ENCODE measurements at regions not wholly inside any gene's neighbourhood (a gene's known extent, or its start where the extent isn't known, plus 50 kb on each side); places are given as distances from the start of the nearest gene placed in this dataset.
"Not testable (repeated sequence)": the region's sequence is repeated elsewhere in the genome, so short reads cannot be mapped to it uniquely, and the experiment has no call there.

GRCh38 chr2:12881952-12882351 is 165.2 kb downstream of the TRIB2 start:
- no peak for DNase-seq

- no peak for DNase-seq
Observed at GRCh38 chr2:12882393-12882792, 165.7 kb downstream of the TRIB2 start.

GRCh38 chr2:12883906-12884305 is 167.2 kb downstream of the TRIB2 start:
- no peak for DNase-seq

DNA sequence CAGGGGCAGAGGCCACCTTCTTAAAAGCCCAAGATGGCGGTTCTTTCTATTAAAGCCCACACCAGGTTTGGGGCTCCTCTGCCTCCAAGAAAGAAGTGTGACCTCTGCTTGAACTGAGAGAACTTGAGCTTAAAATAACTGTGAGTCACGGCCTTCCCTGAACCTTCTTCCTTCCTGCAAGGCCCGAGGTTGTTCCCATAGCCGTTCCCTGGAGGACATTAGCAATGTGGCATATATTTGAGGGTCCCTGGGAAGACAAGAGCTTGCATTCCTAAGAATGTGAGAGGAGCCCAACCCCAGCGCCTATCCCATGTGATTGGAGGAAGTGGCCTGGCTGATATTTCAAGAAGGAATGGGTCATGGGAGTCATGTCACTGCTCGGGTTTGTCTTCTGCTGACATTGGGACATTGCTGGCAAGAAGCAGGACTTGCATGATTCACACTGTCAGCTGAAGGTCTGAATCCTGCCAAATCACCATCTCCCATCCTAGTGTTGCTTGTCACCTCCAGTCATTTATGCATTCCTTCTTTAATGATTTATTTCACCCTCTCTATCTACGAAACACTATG is 168.1 kb downstream of the TRIB2 start:
- DNase-seq, result no peak

DNA sequence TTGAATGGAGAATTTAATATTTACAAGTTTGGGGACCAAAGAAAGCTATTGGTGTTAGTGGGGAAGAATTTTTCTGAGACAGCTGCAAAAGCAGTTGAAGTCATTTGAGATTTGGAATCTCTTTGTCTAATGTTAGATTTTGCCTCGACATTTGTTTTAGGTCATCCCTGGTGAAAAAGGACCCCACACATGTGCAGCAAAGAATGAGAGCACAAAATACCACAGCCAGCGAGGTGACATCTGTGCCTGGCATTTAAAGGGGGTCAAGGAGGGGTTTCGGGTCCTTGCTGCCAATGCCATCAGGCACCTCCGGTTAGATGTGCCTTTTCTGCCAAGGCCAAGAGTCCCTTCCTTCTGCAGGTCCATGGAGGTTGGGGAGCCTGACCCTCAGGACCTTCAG is 173.3 kb downstream of the TRIB2 start:
- DNase-seq, result no peak

DNA sequence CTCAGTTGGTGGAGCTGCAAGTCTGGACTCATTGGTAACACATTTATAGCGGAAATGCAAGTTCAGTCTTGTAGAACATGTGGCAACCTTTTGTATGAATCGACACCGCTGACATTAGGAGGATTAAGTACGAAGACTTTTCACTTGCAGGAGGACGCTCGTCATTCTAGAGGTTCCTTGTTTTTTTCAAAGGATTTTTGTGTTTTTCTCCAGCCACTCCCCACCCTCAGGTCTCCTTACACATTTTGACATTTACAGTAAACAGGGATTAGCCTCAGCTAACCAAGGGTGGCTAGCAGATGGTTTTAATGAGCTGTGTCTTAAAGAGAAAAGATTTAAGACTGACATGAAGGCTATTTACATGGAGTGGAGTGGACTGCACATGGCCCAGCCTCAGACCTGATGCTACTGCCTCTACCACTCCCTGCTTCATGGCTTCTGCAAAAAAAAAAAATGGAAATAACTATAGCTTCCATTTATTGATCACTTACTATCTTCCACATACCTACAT is 173.8 kb downstream of the TRIB2 start:
- no peak for DNase-seq

DNA sequence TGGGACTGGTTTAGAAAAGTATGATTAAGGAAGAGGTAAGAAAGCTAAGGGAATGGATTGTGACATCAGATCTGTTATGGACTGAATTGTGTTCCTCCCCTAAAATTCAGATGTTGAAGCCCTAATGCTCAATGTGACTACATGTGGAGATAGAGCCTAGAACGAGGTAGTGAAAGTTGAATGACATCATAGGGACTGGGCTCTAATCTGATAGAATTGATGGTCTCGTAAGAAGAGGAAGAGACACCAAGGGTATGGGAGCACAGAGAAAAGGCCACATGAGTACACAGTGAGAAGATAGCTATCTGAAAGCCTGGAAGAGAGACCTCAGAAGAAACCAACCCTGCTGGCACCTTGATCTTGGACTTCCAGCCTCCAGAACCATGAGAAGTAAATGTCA is 178.3 kb downstream of the TRIB2 start:
- no peak for DNase-seq

DNA sequence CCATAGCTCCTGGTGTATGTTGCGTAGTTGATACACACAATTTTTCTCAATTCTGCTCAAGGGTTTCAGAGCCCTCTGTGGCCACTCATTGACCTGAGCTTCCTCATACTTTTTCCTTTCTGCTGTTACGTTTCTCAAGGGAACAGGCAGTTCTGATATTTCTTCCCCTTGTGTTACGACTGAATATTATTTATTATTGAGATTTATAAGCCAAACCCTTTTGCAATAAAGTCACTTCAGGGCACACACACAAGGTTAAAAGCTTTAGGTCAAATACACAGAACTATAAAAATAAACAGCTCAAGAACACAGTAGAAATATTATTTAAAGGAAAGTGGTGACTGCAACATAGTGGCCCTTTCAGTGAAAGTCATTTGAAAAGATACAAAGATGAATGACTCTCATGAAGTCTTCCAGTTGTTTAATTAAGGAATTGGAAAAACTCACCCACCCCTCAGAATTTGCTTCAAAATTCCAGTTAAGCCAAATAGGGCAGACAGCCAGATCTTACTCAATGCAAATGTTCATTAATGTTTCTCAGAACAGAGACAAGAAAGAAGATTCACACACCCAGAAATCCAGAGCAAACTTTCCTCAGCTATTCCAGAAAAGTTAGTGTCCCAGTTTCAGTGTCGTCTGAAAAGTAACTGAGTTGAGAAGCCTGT is 179.7 kb downstream of the TRIB2 start:
- no peak for DNase-seq

GRCh38 chr2:12897181-12897580 is 180.4 kb downstream of the TRIB2 start:
- DNase-seq, result no peak

DNA sequence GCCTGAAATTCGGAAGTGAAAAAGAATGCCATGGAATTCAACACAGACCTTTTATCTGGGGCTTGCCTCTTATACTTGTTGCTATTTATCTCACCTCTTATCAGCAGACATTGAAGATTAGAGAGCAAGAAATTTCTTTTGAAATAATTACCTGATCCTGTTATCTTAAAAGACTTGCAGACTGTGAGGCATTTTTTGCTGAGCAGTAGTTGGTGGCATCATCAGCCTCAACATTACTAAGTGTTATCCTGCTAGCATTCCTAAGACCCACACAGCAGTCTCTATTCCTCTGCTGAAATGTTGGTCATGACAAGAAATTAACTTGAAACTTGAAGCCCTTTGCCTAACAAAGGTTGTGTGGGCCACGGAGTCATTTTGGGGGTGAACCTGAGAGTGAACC is 186.5 kb downstream of the TRIB2 start:
- no peak for DNase-seq

DNA sequence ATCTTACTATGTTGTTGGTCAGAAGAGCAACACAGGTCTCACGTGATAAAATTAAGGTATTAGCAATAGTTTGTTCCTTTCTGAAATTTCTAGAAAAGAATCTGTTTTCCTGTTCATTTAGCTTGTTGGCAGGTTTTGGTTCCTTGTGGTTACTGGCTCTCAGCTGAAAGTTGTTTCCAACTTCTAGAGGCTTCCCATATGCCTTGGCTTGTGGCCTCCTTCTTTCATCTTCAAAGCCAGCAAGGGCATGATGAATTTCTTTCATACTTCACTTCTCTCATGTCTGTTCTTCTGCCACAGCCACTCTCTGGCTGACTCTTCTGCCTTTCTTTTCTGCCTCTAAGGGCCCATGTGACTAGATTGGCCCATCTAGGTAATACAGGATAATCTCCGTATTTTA is 193.7 kb downstream of the TRIB2 start:
- DNase-seq, result no peak

DNA sequence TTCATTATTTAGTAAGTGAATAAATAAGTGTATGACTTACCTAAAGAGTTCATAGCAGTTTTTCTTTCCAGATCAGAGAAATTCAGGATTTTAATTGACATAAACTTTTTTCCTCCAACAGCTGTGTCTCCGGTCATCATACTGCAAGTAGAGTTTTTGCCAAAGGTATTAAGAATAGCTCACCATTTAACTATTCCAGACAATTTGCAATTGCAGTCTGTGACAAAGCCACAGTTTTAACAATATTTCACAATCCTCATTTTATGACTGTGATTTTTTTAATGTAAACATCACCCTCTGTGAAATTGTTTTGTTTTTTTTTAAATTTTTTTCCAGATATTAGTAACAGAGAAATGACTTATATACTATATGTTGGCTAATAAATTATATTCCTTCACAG is 199.1 kb downstream of the TRIB2 start:
- no peak for DNase-seq

GRCh38 chr2:12918138-12918834 is 201.6 kb downstream of the TRIB2 start:
- no peak for DNase-seq

- DNase-seq, result no peak
Observed at GRCh38 chr2:12918835-12919445, 202.2 kb downstream of the TRIB2 start.

DNA sequence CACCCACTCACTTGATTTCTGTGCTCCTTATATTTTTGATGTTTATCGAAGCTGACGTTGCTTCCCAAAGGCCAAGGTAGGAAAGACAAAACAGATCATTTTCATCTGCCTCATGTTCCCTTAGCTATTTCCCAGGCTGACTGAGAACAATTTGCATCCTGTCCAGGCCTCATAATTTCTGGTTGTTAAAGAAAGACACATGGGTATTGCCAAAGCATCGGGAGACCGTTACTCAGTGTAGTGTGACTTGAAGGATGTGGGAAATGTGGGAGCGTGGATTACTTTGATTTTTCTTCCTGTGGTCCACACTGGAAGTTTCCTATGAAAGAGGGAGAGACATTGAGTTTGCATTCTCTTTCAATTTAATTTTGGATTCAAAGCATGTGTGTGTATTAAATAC is 204.6 kb downstream of the TRIB2 start:
- no peak for DNase-seq

- DNase-seq, result no peak
Observed at GRCh38 chr2:12923907-12924610, 207.3 kb downstream of the TRIB2 start.

DNA sequence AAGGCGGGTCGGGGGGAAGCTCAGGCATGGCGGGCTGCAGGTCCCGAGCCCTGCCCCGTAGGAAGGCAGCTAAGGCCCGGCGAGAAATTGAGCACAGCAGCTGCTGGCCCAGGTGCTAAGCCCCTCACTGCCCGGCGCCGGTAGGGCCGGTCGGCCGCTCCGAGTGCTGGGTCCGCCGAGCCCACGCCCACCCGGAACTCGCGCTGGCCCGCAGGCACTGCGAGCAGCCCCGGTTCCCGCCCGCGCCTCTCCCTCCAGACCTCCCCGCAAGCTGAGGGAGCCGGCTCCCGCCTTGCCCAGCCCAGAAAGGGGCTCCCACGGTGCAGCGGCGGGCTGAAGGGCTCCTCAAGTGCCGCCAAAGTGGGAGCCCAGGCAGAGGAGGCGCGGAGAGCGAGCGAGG is 209.9 kb downstream of the TRIB2 start:
- not testable (repeated sequence) for DNase-seq

GRCh38 chr2:12928197-12928774 is 211.6 kb downstream of the TRIB2 start:
- DNase-seq, result no peak

DNA sequence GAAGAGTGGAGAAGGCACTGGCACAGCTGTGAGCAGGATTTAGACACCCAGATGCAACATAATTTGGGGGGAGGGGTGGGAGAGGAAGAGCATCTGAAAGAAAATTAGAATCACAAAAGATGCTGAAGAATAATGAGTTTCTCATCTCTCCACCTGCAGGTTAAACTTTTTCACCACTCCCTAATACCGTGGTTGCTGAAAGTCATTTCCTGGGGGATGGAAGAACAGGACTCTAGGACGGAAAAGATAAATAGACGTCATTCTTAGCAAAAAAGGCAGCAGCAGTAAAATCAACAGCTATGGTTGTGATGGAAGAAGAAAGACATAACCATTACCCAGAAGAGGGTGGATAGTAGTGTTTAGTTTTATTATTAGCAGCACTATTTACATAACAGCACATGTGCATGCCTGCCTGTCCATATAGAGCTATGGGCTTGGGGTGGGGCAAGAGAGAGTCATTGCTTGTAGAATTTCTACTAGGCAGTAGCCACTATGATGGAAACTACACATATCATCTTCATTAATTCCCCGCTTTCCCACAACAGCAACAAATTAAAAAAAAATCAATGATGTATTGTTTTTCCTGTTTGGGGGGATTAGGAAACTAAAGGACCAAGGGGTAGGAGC is 212.2 kb downstream of the TRIB2 start:
- no peak for DNase-seq

GRCh38 chr2:12929758-12930157 is 213.0 kb downstream of the TRIB2 start:
- no peak for DNase-seq

DNA sequence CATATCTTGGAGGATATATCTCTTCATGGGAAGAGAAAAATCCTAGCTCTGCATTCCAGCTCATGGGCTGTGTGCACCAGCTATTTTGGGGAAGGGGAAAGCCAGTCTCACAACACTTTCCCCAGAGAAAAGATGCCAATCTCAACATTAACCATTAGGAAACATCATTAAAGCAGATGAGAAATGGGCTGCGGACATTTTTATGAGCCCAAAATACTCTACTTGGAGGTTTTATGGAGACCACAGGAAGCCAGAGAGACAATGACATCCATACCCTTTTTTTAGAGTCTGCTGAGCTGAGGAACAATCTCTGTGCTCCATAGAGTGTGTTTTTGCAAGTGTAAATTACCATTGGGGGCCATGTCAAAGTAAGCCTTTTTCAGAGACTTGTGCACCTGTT is 213.7 kb downstream of the TRIB2 start:
- no peak for DNase-seq

DNA sequence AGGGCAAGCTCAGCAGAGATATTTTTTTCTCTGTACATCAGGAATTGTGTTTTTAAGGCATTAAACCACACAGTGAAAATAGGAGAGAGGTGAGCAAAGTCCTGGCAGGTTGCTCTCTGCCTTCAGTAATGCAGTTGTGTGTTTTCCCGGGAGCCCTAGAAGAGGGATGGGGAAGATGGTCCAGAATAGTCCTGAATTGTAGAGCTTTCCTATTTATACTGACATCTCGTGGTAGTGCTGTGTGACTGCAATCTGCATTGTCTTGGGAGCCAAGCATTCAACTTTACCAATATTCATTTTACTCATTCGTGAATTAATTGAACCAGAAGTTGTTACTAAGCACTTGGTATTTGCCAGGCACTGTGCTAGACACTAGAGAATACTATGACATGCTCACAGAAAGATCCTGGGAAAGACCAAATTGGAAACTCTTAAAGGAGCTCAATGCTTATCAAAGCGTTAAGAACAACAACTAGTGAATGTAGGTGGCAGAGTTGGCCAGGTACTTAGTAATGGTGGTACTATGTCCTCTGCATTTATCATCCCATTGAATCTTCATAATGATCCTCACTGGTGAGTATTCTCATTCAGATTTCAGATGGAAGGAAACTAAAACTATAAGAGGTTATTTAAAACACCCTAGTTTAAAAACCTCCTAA is 214.6 kb downstream of the TRIB2 start:
- DNase-seq, result no peak

Data from activated CD8-positive, alpha-beta memory T cell treated with anti-CD3 and anti-CD28 coated beads, Interleukin-2, amount 50 U/mL, for 48 hours (primary cell).